ENCODE measurements at regions not wholly inside any gene's neighbourhood (a gene's known extent, or its start where the extent isn't known, plus 50 kb on each side); places are given as distances from the start of the nearest gene placed in this dataset.

DNA sequence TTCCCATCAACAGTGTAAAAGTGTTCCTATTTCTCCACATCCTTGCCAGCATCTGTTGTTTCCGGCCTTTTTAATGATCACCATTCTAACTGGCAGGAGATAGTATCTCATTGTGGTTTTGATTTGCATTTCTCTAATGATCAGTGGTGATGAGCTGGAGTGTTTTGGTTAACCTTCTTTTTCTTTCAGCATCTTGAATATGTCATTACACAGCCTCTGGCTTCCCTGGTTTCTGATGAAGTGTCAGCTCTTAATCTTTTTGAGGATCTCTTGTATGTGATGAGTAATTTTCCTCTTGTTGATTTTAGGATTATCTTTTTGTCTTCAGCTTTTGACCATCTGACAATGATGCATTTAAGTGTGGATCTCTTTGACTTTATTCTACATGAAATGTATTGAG, 133.2 kb upstream of the GRIK3 start:
- TF ChIP-seq, protein P1, sequence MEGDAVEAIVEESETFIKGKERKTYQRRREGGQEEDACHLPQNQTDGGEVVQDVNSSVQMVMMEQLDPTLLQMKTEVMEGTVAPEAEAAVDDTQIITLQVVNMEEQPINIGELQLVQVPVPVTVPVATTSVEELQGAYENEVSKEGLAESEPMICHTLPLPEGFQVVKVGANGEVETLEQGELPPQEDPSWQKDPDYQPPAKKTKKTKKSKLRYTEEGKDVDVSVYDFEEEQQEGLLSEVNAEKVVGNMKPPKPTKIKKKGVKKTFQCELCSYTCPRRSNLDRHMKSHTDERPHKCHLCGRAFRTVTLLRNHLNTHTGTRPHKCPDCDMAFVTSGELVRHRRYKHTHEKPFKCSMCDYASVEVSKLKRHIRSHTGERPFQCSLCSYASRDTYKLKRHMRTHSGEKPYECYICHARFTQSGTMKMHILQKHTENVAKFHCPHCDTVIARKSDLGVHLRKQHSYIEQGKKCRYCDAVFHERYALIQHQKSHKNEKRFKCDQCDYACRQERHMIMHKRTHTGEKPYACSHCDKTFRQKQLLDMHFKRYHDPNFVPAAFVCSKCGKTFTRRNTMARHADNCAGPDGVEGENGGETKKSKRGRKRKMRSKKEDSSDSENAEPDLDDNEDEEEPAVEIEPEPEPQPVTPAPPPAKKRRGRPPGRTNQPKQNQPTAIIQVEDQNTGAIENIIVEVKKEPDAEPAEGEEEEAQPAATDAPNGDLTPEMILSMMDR (conservative IDR thresholded peaks at IDR 0.05; ENCODE audit: low read depth in 2 of 2): no peak
- TF ChIP-seq EZH2 (IDR thresholded peaks at IDR 0.05; ENCODE audit: low read depth, unreplicated experiment) (no peak), JUNB (IDR thresholded peaks at IDR 0.05; ENCODE audit: unreplicated experiment) (no peak), EZH2phosphoT487 (IDR thresholded peaks at IDR 0.05; ENCODE audit: unreplicated experiment) (no peak), ZNF331 (CRISPR knock-in tag; IDR thresholded peaks at IDR 0.05; ENCODE audit: low read depth) (no peak), POLR2AphosphoS5 (IDR thresholded peaks at IDR 0.05; ENCODE audit: low read depth) (no peak), CREB1 (CRISPR knock-in tag; IDR thresholded peaks at IDR 0.05; ENCODE audit: low read depth) (no peak), NANOG (IDR thresholded peaks at IDR 0.05; ENCODE audit: borderline replicate concordance) (no peak)
- TF ChIP-seq, protein P2, sequence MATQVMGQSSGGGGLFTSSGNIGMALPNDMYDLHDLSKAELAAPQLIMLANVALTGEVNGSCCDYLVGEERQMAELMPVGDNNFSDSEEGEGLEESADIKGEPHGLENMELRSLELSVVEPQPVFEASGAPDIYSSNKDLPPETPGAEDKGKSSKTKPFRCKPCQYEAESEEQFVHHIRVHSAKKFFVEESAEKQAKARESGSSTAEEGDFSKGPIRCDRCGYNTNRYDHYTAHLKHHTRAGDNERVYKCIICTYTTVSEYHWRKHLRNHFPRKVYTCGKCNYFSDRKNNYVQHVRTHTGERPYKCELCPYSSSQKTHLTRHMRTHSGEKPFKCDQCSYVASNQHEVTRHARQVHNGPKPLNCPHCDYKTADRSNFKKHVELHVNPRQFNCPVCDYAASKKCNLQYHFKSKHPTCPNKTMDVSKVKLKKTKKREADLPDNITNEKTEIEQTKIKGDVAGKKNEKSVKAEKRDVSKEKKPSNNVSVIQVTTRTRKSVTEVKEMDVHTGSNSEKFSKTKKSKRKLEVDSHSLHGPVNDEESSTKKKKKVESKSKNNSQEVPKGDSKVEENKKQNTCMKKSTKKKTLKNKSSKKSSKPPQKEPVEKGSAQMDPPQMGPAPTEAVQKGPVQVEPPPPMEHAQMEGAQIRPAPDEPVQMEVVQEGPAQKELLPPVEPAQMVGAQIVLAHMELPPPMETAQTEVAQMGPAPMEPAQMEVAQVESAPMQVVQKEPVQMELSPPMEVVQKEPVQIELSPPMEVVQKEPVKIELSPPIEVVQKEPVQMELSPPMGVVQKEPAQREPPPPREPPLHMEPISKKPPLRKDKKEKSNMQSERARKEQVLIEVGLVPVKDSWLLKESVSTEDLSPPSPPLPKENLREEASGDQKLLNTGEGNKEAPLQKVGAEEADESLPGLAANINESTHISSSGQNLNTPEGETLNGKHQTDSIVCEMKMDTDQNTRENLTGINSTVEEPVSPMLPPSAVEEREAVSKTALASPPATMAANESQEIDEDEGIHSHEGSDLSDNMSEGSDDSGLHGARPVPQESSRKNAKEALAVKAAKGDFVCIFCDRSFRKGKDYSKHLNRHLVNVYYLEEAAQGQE (IDR thresholded peaks at IDR 0.05; ENCODE audit: unreplicated experiment): no peak
